GM15510 (cell line): ENCODE measurements at regions not wholly inside any gene's neighbourhood (a gene's known extent, or its start where the extent isn't known, plus 50 kb on each side); places are given as distances from the start of the nearest gene placed in this dataset.

Experiments used
- POLR2A ChIP-seq: IDR thresholded peaks from 3 replicates; pipeline ENCODE4 v1.6.1; 2011; ENCODE audit warnings: borderline replicate concordance; ENCODE audit not compliant: insufficient read length; ENCODE audit errors: extremely low read depth

- TF ChIP-seq POLR2A = no peak
Measured at GRCh38 chr2:192615105-192615504, 420.4 kb upstream of the TMEFF2 start.

- TF ChIP-seq POLR2A = no peak
Measured at GRCh38 chr2:192604295-192604694, 409.6 kb upstream of the TMEFF2 start.

GRCh38 chr2:192593561-192593960 lies 398.8 kb upstream of the TMEFF2 start:
- no peak for TF ChIP-seq POLR2A

DNA sequence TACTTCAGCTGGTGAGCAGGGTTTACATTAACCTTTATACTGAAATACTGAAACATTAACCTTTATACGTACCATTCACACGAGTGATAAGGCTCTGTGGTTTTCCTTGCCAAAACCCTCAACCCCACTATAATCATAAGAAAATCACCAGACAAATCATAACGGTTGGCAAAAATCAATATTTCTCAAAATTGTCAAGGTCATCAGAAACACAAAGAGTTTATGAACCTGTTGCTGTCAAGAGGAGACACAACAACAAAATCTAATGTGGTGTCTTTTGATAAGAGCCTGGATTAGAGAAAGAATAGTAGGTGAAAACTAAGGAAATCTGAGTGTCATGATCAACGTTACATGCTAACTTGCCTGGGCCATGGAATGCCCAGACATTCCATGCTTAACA lies 396.9 kb upstream of the TMEFF2 start:
- TF ChIP-seq POLR2A = no peak

DNA sequence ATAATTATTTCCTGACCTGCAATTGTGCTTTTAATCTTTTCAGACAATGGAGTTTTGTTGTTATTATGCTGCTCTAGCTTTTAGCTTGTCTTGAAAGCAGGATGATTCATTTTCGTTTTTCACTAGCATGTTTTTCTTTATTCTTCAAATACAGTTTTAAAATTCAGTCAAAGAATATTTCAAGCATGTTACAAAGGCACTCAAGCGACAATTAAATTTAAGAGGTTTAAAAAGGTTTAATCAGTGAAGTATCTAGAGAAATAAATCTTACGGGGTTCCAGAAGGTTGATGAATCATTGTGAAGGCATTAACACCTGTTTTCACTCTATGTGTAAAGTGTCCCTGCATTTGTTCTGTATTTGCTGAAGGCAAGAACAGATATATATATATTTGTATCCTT lies 390.7 kb upstream of the TMEFF2 start:
- no peak for TF ChIP-seq POLR2A

- TF ChIP-seq POLR2A = no peak
Measured at GRCh38 chr2:192584976-192585375, 390.2 kb upstream of the TMEFF2 start.

GRCh38 chr2:192579965-192580700 lies 385.4 kb upstream of the TMEFF2 start:
- no peak for TF ChIP-seq POLR2A

DNA sequence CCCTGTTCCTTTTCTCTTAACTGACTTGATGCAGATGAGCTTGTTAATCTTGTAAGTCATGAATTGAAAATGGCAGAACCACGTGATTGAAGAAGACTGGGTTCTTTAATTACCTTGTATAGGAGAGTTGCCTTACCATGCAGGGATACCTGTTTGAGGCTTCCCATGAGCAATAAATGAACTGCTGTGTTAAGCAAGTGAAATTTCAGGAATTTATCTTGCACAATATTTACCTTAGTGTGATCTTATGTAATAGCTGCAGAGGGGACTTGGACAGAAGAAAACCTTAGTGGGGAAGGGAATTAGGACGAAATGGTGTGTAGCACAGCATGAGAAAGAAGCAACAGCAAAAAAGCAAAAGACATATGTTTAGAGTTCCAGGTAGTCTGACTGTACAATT lies 384.0 kb upstream of the TMEFF2 start:
- no peak for TF ChIP-seq POLR2A

GRCh38 chr2:192577706-192578105 lies 383.0 kb upstream of the TMEFF2 start:
- TF ChIP-seq POLR2A = no peak

DNA sequence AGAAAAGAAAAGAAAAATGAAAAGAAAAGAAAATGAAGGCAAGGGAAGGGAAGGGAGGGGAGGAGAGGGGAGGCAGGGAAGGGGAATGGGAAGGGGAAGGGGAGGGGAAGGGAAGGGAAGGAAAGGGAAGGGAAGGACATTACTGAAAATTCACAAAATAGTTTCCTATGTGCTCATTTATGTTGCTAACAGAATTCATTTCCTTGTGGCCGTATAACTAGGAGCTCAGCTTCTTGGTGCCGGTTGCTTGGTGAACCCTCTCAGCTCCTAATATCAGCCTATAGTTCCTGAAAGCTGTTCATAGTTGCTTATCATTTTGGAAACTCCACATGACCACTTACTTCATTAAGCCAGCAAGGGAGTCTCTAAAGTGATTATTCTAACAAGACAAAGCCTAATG lies 379.8 kb upstream of the TMEFF2 start:
- TF ChIP-seq POLR2A = no peak

DNA sequence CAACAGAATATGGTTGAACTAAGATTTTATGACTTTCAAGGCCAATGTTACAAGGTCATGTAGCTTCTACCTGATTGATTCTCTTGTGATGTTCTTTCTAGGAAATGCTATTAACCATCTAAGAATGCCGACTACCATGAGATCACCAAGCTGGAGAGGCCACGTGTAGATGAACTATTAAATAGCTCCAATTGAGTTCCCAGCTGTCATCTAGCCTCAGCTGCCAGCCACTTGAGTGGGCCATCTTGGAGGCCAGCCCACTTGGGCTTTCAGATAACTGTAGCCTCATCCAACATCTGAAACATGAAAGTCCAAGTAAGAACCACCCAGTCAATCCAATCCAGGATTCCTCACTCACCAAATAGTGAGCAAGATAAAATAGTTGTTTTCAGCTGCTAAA lies 376.9 kb upstream of the TMEFF2 start:
- TF ChIP-seq POLR2A = no peak

DNA sequence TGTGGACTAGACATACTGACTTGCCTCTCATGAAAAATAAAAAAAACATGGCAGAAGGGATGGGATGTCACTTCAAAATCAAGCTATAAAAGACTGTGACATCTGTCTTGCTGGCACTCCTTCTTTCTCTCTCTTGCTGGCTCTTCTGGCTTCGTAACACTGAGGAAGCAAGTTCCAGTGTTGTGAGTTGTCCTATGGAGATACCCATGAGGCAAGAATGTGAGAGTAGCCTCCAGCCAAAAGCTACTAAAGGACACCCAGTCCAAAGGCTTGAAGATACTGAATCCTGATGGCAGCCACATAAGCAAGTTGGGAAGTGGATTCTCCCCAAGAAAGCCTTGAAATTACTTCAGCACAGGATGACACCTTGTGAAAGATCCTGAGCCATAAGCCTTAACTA lies 376.1 kb upstream of the TMEFF2 start:
- no peak for TF ChIP-seq POLR2A

GRCh38 chr2:192566863-192567262 lies 372.1 kb upstream of the TMEFF2 start:
- TF ChIP-seq POLR2A = no peak

- no peak for TF ChIP-seq POLR2A
Measured at GRCh38 chr2:192560326-192560725, 365.6 kb upstream of the TMEFF2 start.

- no peak for TF ChIP-seq POLR2A
Measured at GRCh38 chr2:192559587-192559986, 364.9 kb upstream of the TMEFF2 start.

GRCh38 chr2:192558637-192559036 lies 363.9 kb upstream of the TMEFF2 start:
- no peak for TF ChIP-seq POLR2A

DNA sequence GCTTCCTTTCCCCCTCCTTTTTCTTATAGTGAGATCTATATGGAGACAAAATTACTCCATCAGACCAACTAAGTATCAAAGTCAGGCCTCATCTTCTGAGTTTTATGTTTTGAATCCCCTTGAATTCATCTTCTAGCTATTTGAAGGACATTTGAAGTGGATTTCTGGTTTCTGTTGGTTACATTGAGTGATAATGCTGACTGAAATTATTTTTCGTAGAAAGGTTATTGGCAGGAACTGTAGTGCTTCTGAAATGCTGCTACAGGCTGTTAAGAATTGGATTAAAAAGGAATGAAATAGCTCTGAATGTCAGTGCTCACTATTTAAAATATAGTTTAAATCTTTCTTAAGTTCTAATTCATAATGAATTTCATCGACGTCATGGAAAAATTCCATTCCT lies 361.0 kb upstream of the TMEFF2 start:
- no peak for TF ChIP-seq POLR2A
